Activated naive CD8-positive, alpha-beta T cell treated with anti-CD3 and anti-CD28 coated beads for 36 hours (primary cell): ENCODE measurements at regions not wholly inside any gene's neighbourhood (a gene's known extent, or its start where the extent isn't known, plus 50 kb on each side); places are given as distances from the start of the nearest gene placed in this dataset.
"Not testable (repeated sequence)": the region's sequence is repeated elsewhere in the genome, so short reads cannot be mapped to it uniquely, and the experiment has no call there.

ENCODE experiments used
- DNase-seq: peaks from one replicate; pipeline ENCODE4 v3.0.0; 2021
- H3K27ac Mint-ChIP-seq: one replicate; pipeline ENCODE4 v1.8.0; 2022; ENCODE audit warnings: mild to moderate bottlenecking, moderate library complexity, mixed read lengths
- H3K27me3 Mint-ChIP-seq: one replicate; pipeline ENCODE4 v1.8.0; 2022; ENCODE audit warnings: mild to moderate bottlenecking, mixed read lengths
- H3K36me3 Mint-ChIP-seq: one replicate; pipeline ENCODE4 v1.8.0; 2021; ENCODE audit warnings: mild to moderate bottlenecking, mixed read lengths
- H3K4me1 Mint-ChIP-seq: one replicate; pipeline ENCODE4 v1.8.0; 2021; ENCODE audit warnings: mixed read lengths
- H3K4me3 Mint-ChIP-seq: one replicate; pipeline ENCODE4 v1.8.0; 2022; ENCODE audit warnings: mild to moderate bottlenecking, moderate library complexity, mixed read lengths
- H3K9me3 Mint-ChIP-seq: one replicate; pipeline ENCODE4 v1.8.0; 2022; ENCODE audit warnings: mixed read lengths

DNA sequence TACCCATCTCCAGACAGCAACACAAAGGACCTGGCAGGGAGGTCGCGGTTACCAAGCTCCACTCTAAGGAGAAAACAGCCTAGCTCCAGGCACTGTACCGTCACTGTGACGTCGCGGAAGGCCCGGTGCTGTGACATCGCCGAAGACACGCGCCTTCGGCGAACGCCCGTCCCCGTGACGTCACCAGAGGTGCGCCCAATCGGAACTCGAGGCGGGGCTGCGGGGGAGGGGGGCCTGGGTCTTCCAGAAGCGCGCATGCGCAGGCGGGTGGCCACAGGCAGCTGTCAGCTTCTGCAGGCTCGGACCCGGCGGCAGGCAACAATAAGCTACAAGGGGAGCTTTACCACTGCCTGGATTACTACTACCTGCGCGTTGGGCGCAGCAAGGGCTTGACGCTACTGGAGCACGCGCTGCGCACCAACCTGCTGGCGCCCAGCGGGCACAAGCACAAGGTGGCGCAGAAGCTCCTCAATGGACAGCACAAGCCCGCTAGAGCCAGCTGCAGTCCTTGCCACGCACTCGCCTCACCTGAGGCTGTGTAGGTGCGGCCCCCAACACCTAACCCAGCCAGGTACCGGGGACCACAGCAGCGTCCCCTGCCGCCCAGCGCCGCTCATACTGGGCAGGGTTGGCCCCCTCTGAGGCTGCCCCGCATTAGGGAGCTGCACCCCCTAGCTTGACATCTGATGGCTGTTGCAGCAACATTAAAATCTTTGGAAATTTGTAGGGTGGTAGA, 208.4 kb downstream of the TPST1 start:
- DNase-seq, result peak; percentile 83
- Mint-ChIP-seq H3K4me1 (peaks cover 9% of the 10 kb centered on the region), H3K27ac (no peak overlapping the region), H3K9me3 (no peaks in the 10 kb centered on the region), H3K27me3 (no peaks in the 10 kb centered on the region), H3K4me3 (peak overlapping the region; percentile 66), H3K36me3 (no peaks in the 10 kb centered on the region)

- DNase-seq, result no peak
- no peak overlapping the region for H3K27ac Mint-ChIP-seq
- H3K9me3 Mint-ChIP-seq, result no peaks in the 10 kb centered on the region
- H3K27me3 Mint-ChIP-seq, result no peaks in the 10 kb centered on the region
- peaks cover 9% of the 10 kb centered on the region for H3K4me1 Mint-ChIP-seq
- H3K36me3 Mint-ChIP-seq, result no peaks in the 10 kb centered on the region
- no peak overlapping the region for H3K4me3 Mint-ChIP-seq
Observed at GRCh38 chr7:66415659-66416265, 210.6 kb downstream of the TPST1 start.

GRCh38 chr7:66418537-66418936, 210.1 kb upstream of the KCTD7 start:
- H3K4me1 Mint-ChIP-seq, result peaks cover 9% of the 10 kb centered on the region
- no peaks in the 10 kb centered on the region for H3K36me3 Mint-ChIP-seq
- H3K4me3 Mint-ChIP-seq, result no peak overlapping the region
- H3K27me3 Mint-ChIP-seq, result no peaks in the 10 kb centered on the region
- no peaks in the 10 kb centered on the region for H3K9me3 Mint-ChIP-seq
- DNase-seq, result no peak
- H3K27ac Mint-ChIP-seq, result no peak overlapping the region

GRCh38 chr7:66419210-66419609, 209.5 kb upstream of the KCTD7 start:
- DNase-seq, result no peak
- Mint-ChIP-seq H3K4me1 (peaks cover 5% of the 10 kb centered on the region), H3K27me3 (no peaks in the 10 kb centered on the region), H3K27ac (no peak overlapping the region), H3K36me3 (no peaks in the 10 kb centered on the region), H3K9me3 (no peaks in the 10 kb centered on the region), H3K4me3 (no peak overlapping the region)

- Mint-ChIP-seq H3K4me1 (no peaks in the 10 kb centered on the region), H3K27me3 (no peaks in the 10 kb centered on the region), H3K36me3 (peaks cover 4% of the 10 kb centered on the region), H3K27ac (no peak overlapping the region), H3K4me3 (no peak overlapping the region), H3K9me3 (no peaks in the 10 kb centered on the region)
- DNase-seq, result no peak
Observed at GRCh38 chr7:66421830-66422475, 206.7 kb upstream of the KCTD7 start.

GRCh38 chr7:66423729-66424128, 205.0 kb upstream of the KCTD7 start:
- no peaks in the 10 kb centered on the region for H3K4me1 Mint-ChIP-seq
- H3K27ac Mint-ChIP-seq, result no peak overlapping the region
- H3K36me3 Mint-ChIP-seq, result peaks cover 4% of the 10 kb centered on the region
- DNase-seq, result no peak
- H3K27me3 Mint-ChIP-seq, result no peaks in the 10 kb centered on the region
- H3K4me3 Mint-ChIP-seq, result no peak overlapping the region
- no peaks in the 10 kb centered on the region for H3K9me3 Mint-ChIP-seq

DNA sequence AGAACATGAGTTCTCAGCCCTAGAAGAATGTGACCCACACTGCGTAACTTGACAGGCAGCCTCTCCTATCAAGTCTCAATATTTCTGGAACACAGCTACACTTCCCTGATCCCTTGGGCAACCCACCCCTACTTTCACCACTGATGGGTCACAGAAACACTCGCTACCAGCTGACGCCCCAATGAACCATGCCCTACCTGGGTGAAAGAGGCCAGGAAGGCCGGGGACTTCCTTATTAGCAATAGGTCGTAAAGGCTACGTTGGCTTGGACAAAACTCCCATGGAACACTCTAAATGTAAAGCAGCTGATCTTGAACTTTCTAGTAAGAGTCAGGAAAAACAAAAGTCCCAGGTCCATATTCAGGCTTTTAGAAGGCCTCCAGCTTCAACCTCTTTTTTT, 202.3 kb upstream of the KCTD7 start:
- H3K27me3 Mint-ChIP-seq, result no peaks in the 10 kb centered on the region
- H3K36me3 Mint-ChIP-seq, result peaks cover 4% of the 10 kb centered on the region
- no peak overlapping the region for H3K27ac Mint-ChIP-seq
- no peaks in the 10 kb centered on the region for H3K9me3 Mint-ChIP-seq
- H3K4me3 Mint-ChIP-seq, result no peak overlapping the region
- no peaks in the 10 kb centered on the region for H3K4me1 Mint-ChIP-seq
- DNase-seq, result no peak

DNA sequence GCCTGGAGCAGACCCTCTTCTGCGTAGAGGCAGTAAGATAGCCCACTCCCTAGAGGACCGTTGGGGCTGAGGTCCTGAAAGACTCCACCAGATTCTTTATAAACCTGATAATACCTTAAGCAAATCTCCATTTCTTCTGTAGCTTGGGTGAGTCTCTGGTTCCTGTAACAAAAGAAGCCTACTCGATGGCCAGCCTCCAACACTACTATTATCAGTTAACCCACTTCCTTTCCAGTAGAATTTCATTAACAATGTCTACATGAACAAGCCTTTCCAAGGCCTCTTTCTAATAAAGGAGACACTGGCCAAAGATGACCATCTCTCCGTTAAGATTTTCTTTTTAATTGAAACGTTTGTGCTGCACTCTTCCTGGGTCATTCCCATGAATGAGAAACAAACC, 201.7 kb upstream of the KCTD7 start:
- Mint-ChIP-seq H3K36me3 (peaks cover 4% of the 10 kb centered on the region), H3K4me3 (no peak overlapping the region), H3K9me3 (no peaks in the 10 kb centered on the region), H3K27me3 (no peaks in the 10 kb centered on the region), H3K27ac (no peak overlapping the region), H3K4me1 (no peaks in the 10 kb centered on the region)
- no peak for DNase-seq

DNA sequence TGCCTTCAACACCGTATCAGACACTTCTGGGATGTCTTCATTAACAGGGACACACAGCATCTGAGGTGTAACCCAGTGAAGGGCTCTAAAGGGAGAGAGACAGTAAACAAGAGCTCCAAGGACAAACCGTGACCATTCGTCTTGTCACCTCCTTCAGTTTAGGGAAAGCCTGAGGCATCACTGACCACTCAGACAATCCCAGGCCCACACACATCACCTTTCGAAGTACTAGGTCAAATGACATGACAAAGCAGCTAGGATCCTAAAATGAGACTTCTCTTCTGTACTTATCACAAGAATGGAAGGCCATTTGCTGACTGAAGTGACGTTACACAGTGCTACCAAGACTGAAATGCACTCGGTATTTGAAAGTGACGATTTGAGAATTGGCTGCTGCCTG, 200.7 kb upstream of the KCTD7 start:
- Mint-ChIP-seq H3K27me3 (no peaks in the 10 kb centered on the region), H3K27ac (no peak overlapping the region), H3K4me1 (no peaks in the 10 kb centered on the region), H3K9me3 (no peaks in the 10 kb centered on the region), H3K4me3 (no peak overlapping the region), H3K36me3 (peaks cover 4% of the 10 kb centered on the region)
- DNase-seq, result no peak

DNA sequence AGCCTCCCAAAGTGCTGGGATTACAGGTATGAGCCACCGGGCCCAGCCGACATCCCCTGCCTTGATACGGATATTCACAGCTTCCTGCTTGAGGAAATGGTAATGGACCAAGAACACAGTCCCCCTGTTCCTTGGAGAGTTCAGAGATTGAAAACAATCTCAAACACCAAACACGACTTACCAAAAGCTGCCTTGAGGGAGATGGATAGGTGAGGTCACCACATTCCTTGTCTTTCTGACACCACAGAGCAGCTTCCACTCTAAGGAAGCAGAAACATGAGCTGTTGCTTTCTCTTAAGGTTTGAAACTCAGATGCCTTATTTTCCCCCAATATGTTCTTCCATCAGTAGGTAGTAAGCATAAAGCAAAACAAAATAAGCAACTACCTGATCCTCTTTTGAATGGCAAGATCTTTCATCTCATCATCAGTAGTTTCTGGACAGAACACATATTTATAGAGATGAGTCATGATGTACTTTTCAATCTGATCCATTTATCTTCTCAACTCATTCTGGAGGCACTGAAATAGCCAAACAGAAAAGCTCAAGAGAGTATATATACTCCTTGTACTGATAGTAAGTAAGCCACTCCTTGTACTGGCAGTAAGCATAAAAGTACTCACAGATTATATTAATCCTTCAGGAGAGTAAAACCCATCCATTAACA, 199.1 kb upstream of the KCTD7 start:
- H3K4me3 Mint-ChIP-seq, result no peak overlapping the region
- H3K9me3 Mint-ChIP-seq, result no peaks in the 10 kb centered on the region
- no peaks in the 10 kb centered on the region for H3K36me3 Mint-ChIP-seq
- no peak overlapping the region for H3K27ac Mint-ChIP-seq
- DNase-seq, result no peak
- no peaks in the 10 kb centered on the region for H3K4me1 Mint-ChIP-seq
- no peaks in the 10 kb centered on the region for H3K27me3 Mint-ChIP-seq

DNA sequence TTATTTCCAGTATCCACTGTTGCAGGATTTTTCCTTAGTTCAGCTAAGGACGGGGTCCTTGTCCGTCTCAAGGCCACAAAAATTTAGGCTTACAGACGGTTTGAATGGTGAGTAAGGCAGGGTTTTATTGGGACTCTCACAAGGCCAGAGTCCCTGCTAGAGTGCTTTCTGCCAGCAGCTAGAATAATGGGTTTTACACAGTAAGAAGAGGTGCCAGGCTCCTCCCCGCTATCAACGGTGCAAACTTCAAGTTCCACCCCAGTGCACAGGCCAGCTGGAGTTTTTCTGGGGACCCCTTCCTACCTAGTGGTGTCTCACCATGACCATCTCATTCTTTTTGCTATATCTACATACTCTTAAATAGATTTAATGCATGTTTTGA, 198.5 kb upstream of the KCTD7 start:
- Mint-ChIP-seq H3K27me3 (no peaks in the 10 kb centered on the region), H3K27ac (no peak overlapping the region), H3K4me1 (no peaks in the 10 kb centered on the region), H3K9me3 (no peaks in the 10 kb centered on the region), H3K4me3 (no peak overlapping the region), H3K36me3 (no peaks in the 10 kb centered on the region)
- DNase-seq, result no peak

DNA sequence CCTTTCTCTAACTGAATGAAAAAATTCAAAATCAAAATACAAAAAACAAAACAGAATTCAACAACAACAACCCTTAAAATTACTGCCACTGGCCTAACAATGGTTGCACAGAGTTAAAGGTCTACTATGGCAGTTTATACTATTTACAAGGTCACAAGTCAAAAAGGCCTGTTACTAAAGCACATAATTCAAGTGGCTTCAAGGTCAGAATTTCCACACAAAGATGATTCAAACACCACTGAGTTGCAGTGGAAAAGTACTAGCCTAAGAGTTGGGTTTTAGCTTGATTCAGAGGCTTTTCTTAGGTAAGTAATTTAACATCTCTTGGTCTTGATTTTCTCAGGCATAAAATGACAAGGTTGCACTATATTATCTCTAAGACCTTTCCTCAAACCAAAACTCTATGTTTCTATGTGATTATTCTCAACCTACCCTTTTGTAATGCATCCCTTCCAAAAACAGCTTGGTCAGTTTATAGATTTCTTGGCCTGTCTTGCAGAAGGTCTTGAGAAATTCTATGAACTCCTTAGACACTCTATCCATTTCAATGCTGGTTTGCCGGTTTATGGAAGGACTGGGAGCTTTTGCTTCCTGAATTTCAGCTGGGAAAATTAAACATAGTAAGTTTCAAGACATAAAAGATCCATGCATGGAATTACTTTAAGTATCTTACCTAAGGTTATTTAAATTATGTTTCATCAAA, 189.8 kb upstream of the KCTD7 start:
- H3K4me3 Mint-ChIP-seq, H3K4me1 Mint-ChIP-seq, H3K27me3 Mint-ChIP-seq, H3K27ac Mint-ChIP-seq, H3K36me3 Mint-ChIP-seq, DNase-seq, H3K9me3 Mint-ChIP-seq: not testable (repeated sequence)

DNA sequence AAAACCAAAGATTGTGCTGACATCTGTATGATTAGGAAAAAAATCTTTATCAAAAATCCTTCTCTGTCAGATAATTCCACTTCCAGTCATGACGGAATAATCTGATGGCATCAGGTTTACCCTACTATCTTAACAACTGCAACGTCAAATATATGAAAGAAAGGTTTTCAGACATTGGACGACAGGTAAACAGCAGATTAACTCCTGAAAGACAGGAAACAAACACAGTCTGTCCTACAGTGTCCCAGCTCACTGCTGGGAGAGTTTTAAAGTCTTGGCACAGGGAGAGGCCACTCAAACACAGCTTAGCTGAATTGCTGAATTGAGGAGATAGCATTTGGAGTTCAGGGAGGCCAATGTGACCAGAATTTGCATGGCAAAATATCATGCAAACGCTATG, 186.3 kb upstream of the KCTD7 start:
- Mint-ChIP-seq H3K9me3 (no peaks in the 10 kb centered on the region), H3K27me3 (no peaks in the 10 kb centered on the region), H3K4me1 (peaks cover 3% of the 10 kb centered on the region), H3K4me3 (no peak overlapping the region), H3K27ac (no peak overlapping the region), H3K36me3 (peaks cover 2% of the 10 kb centered on the region)
- DNase-seq, result no peak

DNA sequence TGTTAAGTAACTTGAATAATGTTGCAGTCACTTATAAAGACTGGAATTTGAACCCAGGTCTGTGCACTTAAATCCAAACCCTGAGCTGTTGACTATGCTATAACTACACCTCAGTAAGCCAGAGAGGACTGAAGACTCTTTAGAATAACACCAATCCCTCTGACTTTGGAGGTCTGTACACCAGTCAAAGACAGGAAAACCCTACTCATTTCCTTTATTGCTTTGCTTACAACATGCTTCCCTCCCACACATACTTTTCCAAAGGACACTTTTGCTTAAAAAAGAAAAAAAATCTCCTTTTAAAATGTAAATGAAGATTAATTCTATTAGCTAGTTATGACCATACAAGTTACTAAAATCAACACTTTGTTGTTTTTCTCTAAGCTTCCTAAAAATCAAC, 184.7 kb upstream of the KCTD7 start:
- Mint-ChIP-seq H3K27ac (no peak overlapping the region), H3K36me3 (peaks cover 2% of the 10 kb centered on the region), H3K27me3 (no peaks in the 10 kb centered on the region), H3K4me3 (no peak overlapping the region), H3K4me1 (peaks cover 3% of the 10 kb centered on the region), H3K9me3 (no peaks in the 10 kb centered on the region)
- DNase-seq, result no peak

DNA sequence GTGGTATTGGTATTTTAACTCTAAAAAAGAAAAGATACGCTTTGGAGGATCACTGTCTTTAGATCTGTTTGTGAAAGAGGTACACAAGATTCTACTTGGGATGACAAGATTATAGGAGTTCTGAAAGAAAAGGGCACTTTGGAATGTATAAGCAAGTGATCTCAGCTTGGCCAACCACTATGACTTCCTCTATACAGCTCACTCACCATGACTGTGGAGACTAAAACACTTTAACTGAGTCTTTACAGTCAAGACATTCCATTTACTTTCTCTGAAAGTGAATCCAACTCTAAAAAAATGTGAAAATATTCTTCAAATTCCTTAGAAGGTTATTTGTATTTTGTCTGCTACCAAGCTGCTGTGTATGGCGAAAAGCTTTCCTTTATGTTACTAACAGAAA, 181.7 kb upstream of the KCTD7 start:
- DNase-seq, H3K27me3 Mint-ChIP-seq, H3K9me3 Mint-ChIP-seq, H3K4me3 Mint-ChIP-seq, H3K36me3 Mint-ChIP-seq, H3K4me1 Mint-ChIP-seq, H3K27ac Mint-ChIP-seq: not testable (repeated sequence)
